ENCODE measurements at regions not wholly inside any gene's neighbourhood (a gene's known extent, or its start where the extent isn't known, plus 50 kb on each side); places are given as distances from the start of the nearest gene placed in this dataset.

GRCh38 chr15:81466741-81467140, 92.7 kb upstream of the TMC3 start:
- Histone ChIP-seq H2AFZ (ENCODE audit: low read depth, low read length) (no peak overlapping the region), H3K9me3 (replicated peaks; ENCODE audit: control insufficient read depth, insufficient read depth, low read length) (no peaks in the 10 kb centered on the region), H3K36me3 (ENCODE audit: control insufficient read depth in 2 of 2, extremely low read depth in 1 of 2, insufficient read depth in 2 of 2, low read length in 2 of 2) (no peaks in the 10 kb centered on the region), H3K27me3 (ENCODE audit: control insufficient read depth in 2 of 2, insufficient read depth in 2 of 2, low read length in 2 of 2) (peaks cover 4 to 6% of the 10 kb centered on the region in 2 experiments), H3K27ac (ENCODE audit: insufficient read depth, low read depth, low read length) (no peak overlapping the region), H3K9me1 (replicated peaks; ENCODE audit: control insufficient read depth, extremely low read depth, insufficient read depth, low read length) (no peaks in the 10 kb centered on the region), H3K4me2 (ENCODE audit: insufficient read depth, low read length) (no peak overlapping the region), H4K20me1 (replicated peaks; ENCODE audit: control insufficient read depth, extremely low read depth, insufficient read depth, low read length) (no peaks in the 10 kb centered on the region), H3K9ac (replicated peaks; ENCODE audit: extremely low read depth, insufficient read depth, low read length) (no peak overlapping the region), H3K4me1 (ENCODE audit: control insufficient read depth, extremely low read depth, insufficient read depth, low read length) (no peaks in the 10 kb centered on the region), H3K79me2 (ENCODE audit: control insufficient read depth, insufficient read depth, low read length) (no peaks in the 10 kb centered on the region), H3K4me3 (replicated peaks in 1 of 3; ENCODE audit: insufficient read depth in 1 of 3, low read depth in 1 of 3, low read length in 3 of 3) (no peak overlapping the region)
- TF ChIP-seq GATA2 (IDR thresholded peaks at IDR 0.05; ENCODE audit: insufficient read depth, insufficient read length, low read depth, low read length) = no peak
- TF ChIP-seq MYC (IDR thresholded peaks at IDR 0.05; ENCODE audit: low read depth, low read length) = no peak
- FAIRE-seq (no peak), DNase-seq (ENCODE audit: low read depth, low spot score) (no peak)
- intact Hi-C loops (cut with micrococcal nuclease) = no loop called here
- dilution Hi-C loops (cut with MboI; ENCODE audit: extremely low pct_ligation_motif_present, low sequenced_read_pairs) = no loop called here
- BruUV-seq (replicated peaks) = no TSS peak
- POLR2A ChIA-PET = no interaction called here
- CTCF ChIA-PET = no interaction called here

- Histone ChIP-seq H3K4me2 (ENCODE audit: insufficient read depth, low read length) (no peak overlapping the region), H3K27me3 (ENCODE audit: control insufficient read depth in 2 of 2, insufficient read depth in 2 of 2, low read length in 2 of 2) (no peaks in the 10 kb centered on the region)
- intact Hi-C loops (cut with micrococcal nuclease) = no loop called here
Measured at GRCh38 chr15:81454024-81454423, 80.0 kb upstream of the TMC3 start.

More at GRCh38 chr15:81454024-81454423, 80.0 kb upstream of the TMC3 start:
- BruUV-seq (replicated peaks) = no TSS peak
- TF ChIP-seq MAX (IDR thresholded peaks at IDR 0.05; ENCODE audit: insufficient read depth, insufficient read length) (no peak), FOS (IDR thresholded peaks at IDR 0.05; ENCODE audit: borderline replicate concordance, insufficient read depth, low read length) (no peak), EZH2 (IDR thresholded peaks at IDR 0.05; ENCODE audit: borderline replicate concordance, low read depth, low read length, severe bottlenecking) (no peak), MYC (IDR thresholded peaks at IDR 0.05; ENCODE audit: low read depth, low read length) (no peak), JUN (IDR thresholded peaks at IDR 0.05; ENCODE audit: borderline replicate concordance, insufficient read depth, insufficient read length, low read depth) (no peak), POLR2A (IDR thresholded peaks at IDR 0.05; ENCODE audit: low read depth, low read length) (no peak), POLR2AphosphoS5 (IDR thresholded peaks at IDR 0.05; ENCODE audit: insufficient read depth, low read depth, low read length) (no peak), GATA2 (IDR thresholded peaks at IDR 0.05; ENCODE audit: insufficient read depth, insufficient read length, low read depth, low read length) (no peak), CTCF (IDR thresholded peaks at IDR 0.05; ENCODE audit: extremely low read depth in 1 of 2, insufficient read depth in 1 of 2, low read depth in 1 of 2, low read length in 2 of 2) (no peak)
- H3K9ac ChIP-seq (replicated peaks; ENCODE audit: extremely low read depth, insufficient read depth, low read length) = no peak overlapping the region
- no peaks in the 10 kb centered on the region for H3K36me3 ChIP-seq (ENCODE audit: control insufficient read depth in 2 of 2, extremely low read depth in 1 of 2, insufficient read depth in 2 of 2, low read length in 2 of 2)
- H3K27ac ChIP-seq (ENCODE audit: insufficient read depth, low read depth, low read length) = no peak overlapping the region
- peak; percentile 2 for DNase-seq (ENCODE audit: low read depth, low spot score)
- H3K9me3 ChIP-seq (replicated peaks; ENCODE audit: control insufficient read depth, insufficient read depth, low read length) = no peaks in the 10 kb centered on the region
- no peak for FAIRE-seq
- CTCF ChIA-PET = no interaction called here
- no peaks in the 10 kb centered on the region for H3K4me1 ChIP-seq (ENCODE audit: control insufficient read depth, extremely low read depth, insufficient read depth, low read length)
- H3K9me1 ChIP-seq (replicated peaks; ENCODE audit: control insufficient read depth, extremely low read depth, insufficient read depth, low read length) = no peaks in the 10 kb centered on the region
- dilution Hi-C loops (cut with MboI; ENCODE audit: extremely low pct_ligation_motif_present, low sequenced_read_pairs) = no loop called here
- H4K20me1 ChIP-seq (replicated peaks; ENCODE audit: control insufficient read depth, extremely low read depth, insufficient read depth, low read length) = no peaks in the 10 kb centered on the region
- POLR2A ChIA-PET = no interaction called here
- H3K4me3 ChIP-seq (replicated peaks in 1 of 3; ENCODE audit: insufficient read depth in 1 of 3, low read depth in 1 of 3, low read length in 3 of 3) = no peak overlapping the region
- H3K79me2 ChIP-seq (ENCODE audit: control insufficient read depth, insufficient read depth, low read length) = no peaks in the 10 kb centered on the region
- H2AFZ ChIP-seq (ENCODE audit: low read depth, low read length) = no peak overlapping the region
